ENCODE measurements at regions not wholly inside any gene's neighbourhood (a gene's known extent, or its start where the extent isn't known, plus 50 kb on each side); places are given as distances from the start of the nearest gene placed in this dataset.

- Histone ChIP-seq H3K27ac (ENCODE audit: insufficient read length, low read depth, low read length) (no peak overlapping the region), H3K4me1 (ENCODE audit: insufficient read depth, low read length) (no peaks in the 10 kb centered on the region), H2BK120ac (ENCODE audit: low read depth, low read length, poor library complexity, severe bottlenecking) (no peak overlapping the region), H3K27me3 (ENCODE audit: insufficient read depth, low read length) (no peaks in the 10 kb centered on the region; the same call in 1 of the 2 replicates), H2BK20ac (ENCODE audit: low read depth, low read length, poor library complexity, severe bottlenecking) (no peak overlapping the region), H3K18ac (ENCODE audit: insufficient read length, low read depth, low read length) (no peak overlapping the region), H2AK5ac (ENCODE audit: insufficient read length, low read length) (no peak overlapping the region), H2BK15ac (ENCODE audit: low read depth, low read length) (no peak overlapping the region), H3K79me1 (ENCODE audit: insufficient read depth, low read depth, low read length, poor library complexity, severe bottlenecking) (no peaks in the 10 kb centered on the region), H3K56ac (ENCODE audit: insufficient read length, low read depth, low read length) (no peak overlapping the region), H3K79me2 (ENCODE audit: insufficient read depth, low read length) (no peaks in the 10 kb centered on the region), H3K14ac (ENCODE audit: insufficient read depth, low read length) (no peak overlapping the region), H4K5ac (ENCODE audit: insufficient read length, low read depth, low read length) (no peak overlapping the region), H4K91ac (ENCODE audit: insufficient read length, low read depth, low read length) (no peak overlapping the region), H3T11ph (ENCODE audit: low read length) (no peak overlapping the region), H3K23ac (ENCODE audit: insufficient read length, low read depth, low read length) (no peak overlapping the region), H2BK12ac (ENCODE audit: insufficient read length, low read depth, low read length) (no peak overlapping the region), H4K8ac (replicated peaks; ENCODE audit: insufficient read length, low read depth, low read length) (no peak overlapping the region), H3K23me2 (ENCODE audit: insufficient read length, low read depth, low read length, poor library complexity, severe bottlenecking) (no peaks in the 10 kb centered on the region), H3K9ac (ENCODE audit: extremely low read depth, insufficient read length, low read length) (no peak overlapping the region), H3K4me2 (ENCODE audit: insufficient read depth, insufficient read length, low read length) (no peak overlapping the region), H4K20me1 (ENCODE audit: control insufficient read depth, insufficient read depth, insufficient read length) (no peaks in the 10 kb centered on the region), H3K4ac (ENCODE audit: low read depth, low read length) (no peak overlapping the region), H2BK5ac (ENCODE audit: insufficient read length, low read length) (no peak overlapping the region), H3K9me3 (ENCODE audit: control insufficient read depth, low read depth, low read length) (no peaks in the 10 kb centered on the region), H2AFZ (ENCODE audit: low read length) (no peak overlapping the region)
- Mint-ChIP-seq H3K36me3 (ENCODE audit: insufficient read depth in 1 of 3, low read depth in 3 of 3) (no peaks in the 10 kb centered on the region; a peak in 1 of 7 replicates), H3K27me3 (ENCODE audit: low read depth) (no peaks in the 10 kb centered on the region), H3K4me1 (no peaks in the 10 kb centered on the region), H3K9me3 (peaks cover 4% of the 10 kb centered on the region in 2 experiments; a peak in 4 of 5 replicates), H3K27ac (no peak overlapping the region), H3K4me3 (no peak overlapping the region)
- no peak for DNase-seq
- TF ChIP-seq, protein P1, sequence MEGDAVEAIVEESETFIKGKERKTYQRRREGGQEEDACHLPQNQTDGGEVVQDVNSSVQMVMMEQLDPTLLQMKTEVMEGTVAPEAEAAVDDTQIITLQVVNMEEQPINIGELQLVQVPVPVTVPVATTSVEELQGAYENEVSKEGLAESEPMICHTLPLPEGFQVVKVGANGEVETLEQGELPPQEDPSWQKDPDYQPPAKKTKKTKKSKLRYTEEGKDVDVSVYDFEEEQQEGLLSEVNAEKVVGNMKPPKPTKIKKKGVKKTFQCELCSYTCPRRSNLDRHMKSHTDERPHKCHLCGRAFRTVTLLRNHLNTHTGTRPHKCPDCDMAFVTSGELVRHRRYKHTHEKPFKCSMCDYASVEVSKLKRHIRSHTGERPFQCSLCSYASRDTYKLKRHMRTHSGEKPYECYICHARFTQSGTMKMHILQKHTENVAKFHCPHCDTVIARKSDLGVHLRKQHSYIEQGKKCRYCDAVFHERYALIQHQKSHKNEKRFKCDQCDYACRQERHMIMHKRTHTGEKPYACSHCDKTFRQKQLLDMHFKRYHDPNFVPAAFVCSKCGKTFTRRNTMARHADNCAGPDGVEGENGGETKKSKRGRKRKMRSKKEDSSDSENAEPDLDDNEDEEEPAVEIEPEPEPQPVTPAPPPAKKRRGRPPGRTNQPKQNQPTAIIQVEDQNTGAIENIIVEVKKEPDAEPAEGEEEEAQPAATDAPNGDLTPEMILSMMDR (conservative IDR thresholded peaks at IDR 0.05): no peak
- 100% methylated on average over 1 of the region's 4 CpGs for WGBS (ENCODE audit: extremely low coverage, insufficient read length, low lambda C conversion rate)
Measured at GRCh38 chr6:23371132-23371915, 754.7 kb upstream of the NRSN1 start.
